Islet of Langerhans (tissue), 1 donor: ENCODE measurements at regions not wholly inside any gene's neighbourhood (a gene's known extent, or its start where the extent isn't known, plus 50 kb on each side); places are given as distances from the start of the nearest gene placed in this dataset.
"Not testable (repeated sequence)": the region's sequence is repeated elsewhere in the genome, so short reads cannot be mapped to it uniquely, and the experiment has no call there.

ENCODE experiments used
- FAIRE-seq: peaks from one replicate; lab custom pipeline; 2011; peaks lifted over from hg19 to GRCh38; lab: Jason Lieb, UNC

DNA sequence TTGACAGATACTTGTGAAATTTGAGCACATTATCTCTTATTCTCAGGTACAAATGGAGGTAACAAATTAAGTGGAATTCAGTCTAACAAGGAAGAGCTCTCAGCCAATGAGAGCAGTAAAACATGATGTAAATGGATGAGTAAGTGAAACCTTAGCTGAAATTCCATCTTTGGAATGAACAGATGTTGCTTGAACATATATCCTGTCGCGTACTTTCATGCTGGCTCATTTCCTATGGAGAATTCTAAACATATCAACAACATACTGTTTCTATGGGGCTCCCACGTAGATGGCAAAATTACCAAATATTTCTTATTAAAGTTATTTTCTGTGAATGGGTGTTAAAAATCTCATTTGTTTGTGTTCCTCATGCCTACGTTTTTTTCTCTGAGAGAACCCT, 256.3 kb upstream of the LINC00305 start:
- no peak for FAIRE-seq

DNA sequence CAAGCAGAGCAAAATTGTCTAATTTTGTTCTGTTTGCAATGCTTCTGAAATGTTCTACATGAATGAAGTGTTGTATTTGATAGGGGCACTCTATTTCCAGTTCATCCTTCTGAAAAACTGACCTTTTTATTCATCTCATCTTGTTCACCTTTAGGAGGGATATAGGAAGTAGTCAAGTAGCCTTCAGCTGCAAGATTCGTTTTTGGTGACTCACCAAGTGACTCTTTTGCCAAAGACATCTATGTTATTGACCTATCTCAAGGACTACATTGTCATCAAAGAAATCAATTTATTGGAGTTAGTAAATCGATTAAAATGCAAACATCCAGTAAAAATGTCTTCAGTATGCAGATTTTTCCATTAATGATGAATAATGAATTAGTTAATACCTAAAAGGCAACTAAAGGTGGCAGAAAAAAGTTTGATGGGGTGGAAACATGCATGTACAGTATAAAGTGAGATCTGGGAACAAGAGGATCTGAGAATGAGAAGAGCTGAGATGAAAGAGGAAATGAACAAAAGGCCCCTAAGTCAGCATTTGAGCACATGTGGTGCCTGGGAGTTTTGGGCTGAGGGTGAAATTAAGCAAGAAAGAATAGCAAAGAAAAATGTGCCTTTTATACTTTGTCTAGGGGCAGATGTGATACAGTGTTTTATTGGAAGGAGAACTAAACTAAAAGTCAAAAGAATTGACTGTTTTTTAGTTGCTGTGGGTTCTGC, 255.1 kb upstream of the LINC00305 start:
- FAIRE-seq, result no peak

DNA sequence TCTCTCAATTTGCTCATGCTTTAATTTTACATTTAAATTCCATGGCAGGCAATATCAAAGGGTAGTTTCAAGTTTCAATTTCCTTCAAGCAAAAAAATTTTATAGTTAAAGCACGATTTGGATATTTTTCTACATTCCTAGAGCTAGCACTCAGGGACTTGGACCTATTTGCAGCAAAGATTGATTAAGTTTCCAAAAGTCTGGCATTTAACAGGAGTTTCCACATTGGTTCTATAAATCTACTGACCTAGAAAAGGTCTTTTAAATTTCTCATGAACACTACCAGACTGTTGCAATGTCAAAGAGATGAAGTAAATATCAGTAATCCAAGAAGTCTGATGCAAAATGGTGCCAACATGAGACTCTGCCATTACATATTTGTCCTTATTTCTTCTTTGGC, 253.7 kb upstream of the LINC00305 start:
- FAIRE-seq, result no peak

DNA sequence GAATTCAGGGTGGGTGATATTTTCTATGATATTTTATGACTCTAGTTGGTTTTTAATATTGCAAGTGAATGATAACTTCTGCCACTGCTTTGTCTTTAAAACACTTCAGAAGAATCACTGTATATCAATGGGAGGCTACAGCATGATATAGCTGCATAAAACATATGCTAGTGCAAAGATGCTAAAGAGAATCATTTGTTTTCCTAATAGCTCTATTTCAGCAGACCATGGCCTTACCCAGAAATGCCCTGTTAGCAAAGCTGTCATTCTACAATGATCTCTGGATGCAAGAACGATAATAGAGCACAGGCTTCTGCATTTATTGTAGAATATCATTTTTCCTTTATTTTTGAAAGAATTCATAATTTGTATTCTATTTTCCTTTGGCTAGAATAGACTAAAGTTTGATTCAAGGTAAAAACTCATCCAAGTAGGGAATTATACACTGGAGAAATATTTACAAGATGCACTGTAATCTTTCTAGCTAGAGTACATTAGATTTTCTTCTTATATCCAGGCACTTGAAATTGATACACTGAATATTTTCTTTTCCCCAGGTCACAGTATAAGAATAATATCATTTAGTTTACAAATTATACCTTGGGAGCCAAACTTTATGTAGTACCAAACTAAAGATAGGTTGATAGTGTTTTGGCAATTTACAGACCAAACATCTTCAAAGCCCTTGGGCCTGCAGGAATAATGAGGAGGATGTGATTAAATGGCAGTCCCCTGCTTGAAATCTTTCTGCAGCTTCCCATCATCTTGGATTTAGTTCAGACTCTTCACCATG, 252.6 kb upstream of the LINC00305 start:
- FAIRE-seq, result no peak

- FAIRE-seq, result no peak
These were observed 250.7 kb upstream of the LINC00305 start for GRCh38 chr18:64399566-64399965.

DNA sequence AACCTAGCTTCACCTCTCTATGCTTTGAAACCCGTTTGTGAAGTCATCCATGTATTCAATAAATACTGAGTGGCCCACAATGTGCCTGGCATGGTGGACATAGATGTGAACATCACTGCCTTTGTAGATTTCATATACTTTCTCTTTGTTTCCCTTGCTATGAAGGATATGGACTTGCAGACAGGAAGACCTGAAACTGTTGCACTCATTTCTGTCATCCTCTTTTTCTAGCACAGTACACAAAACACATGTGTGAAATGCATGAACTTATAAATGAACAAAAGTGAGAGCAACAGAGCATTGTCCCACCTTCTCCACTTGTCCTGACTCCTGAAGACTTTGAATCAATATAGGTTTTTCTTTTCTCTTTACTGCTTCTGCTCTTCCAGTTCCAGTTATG, 249.4 kb upstream of the LINC00305 start:
- FAIRE-seq, result no peak

- FAIRE-seq, result no peak
These were observed 243.3 kb upstream of the LINC00305 start for GRCh38 chr18:64392202-64392601.

GRCh38 chr18:64384101-64384500, 235.2 kb upstream of the LINC00305 start:
- no peak for FAIRE-seq

- FAIRE-seq, result no peak
These were observed 231.2 kb upstream of the LINC00305 start for GRCh38 chr18:64380117-64380516.

- no peak for FAIRE-seq
These were observed 230.8 kb upstream of the LINC00305 start for GRCh38 chr18:64379662-64380061.

- no peak for FAIRE-seq
These were observed 228.6 kb upstream of the LINC00305 start for GRCh38 chr18:64377446-64377845.

- no peak for FAIRE-seq
These were observed 224.0 kb upstream of the LINC00305 start for GRCh38 chr18:64372850-64373249.

DNA sequence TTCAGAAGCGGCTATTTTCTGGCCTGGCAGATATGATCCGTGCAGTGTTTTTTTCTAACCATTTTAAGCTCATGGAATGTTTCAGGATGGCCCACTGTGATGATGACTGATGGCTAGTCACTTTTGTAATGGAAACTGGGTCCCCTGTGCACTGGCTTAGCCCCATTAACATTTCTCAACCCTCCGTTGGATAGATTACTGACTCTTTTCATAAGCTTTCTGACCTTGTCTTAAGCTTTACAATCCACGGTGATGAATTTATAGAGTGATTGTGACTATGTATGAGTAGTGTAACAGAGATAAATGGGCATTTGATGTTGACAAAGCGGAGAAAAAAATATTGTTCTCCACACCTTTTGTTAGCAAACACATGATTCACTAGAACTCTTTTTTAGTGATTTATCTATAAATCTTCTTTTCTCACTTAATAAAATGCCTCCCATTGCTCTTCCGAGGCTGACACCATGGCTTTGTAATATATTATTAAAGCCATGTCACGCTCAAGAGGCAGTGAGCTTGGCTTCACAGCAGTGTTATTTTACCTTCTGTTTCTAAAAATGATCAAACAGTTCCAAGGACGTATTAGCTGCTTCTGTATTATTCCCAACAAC, 221.0 kb upstream of the LINC00305 start:
- not testable (repeated sequence) for FAIRE-seq

DNA sequence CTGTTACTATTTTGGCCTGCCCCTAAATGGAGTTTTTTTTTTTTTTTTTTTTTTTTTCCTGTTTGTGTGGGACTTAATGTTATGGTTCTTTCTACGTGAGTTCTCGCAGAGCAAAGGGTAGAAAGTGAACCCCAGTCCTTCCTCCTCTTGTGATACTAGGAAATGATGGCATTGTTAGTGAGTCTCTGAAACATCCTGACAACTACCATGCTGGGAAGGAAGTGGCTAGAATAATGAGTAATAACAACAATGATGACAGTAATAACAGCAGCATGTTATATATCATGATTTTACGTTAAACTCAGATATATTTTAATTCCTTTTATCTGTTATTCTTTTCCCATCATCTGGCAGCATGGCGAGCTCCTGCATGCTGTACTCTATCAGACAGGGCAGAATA, 216.2 kb upstream of the LINC00305 start:
- FAIRE-seq, result no peak

DNA sequence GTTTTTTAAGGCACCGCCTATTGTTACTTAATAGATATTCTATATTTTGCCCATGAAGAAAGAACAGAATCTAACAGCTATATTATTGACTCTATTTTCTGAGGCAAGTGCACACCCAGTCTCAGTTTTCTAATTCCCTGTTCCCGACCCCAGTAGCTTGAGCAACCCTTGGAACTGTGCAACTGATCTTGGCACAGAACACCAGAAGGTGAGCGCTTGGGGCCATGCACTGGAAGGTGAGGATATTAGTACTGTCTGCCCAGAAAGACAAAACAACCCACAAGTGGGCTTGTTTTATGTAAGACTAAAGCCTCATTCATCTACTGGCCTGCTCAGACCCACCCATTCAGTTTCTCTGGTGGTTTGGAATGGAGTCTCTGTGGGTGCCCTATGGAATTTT, 188.8 kb upstream of the LINC00305 start:
- no peak for FAIRE-seq

- FAIRE-seq, result no peak
These were observed 188.1 kb upstream of the LINC00305 start for GRCh38 chr18:64337018-64337417.

- no peak for FAIRE-seq
These were observed 185.9 kb upstream of the LINC00305 start for GRCh38 chr18:64334748-64335147.

- FAIRE-seq, result no peak
These were observed 184.7 kb upstream of the LINC00305 start for GRCh38 chr18:64333584-64333983.

DNA sequence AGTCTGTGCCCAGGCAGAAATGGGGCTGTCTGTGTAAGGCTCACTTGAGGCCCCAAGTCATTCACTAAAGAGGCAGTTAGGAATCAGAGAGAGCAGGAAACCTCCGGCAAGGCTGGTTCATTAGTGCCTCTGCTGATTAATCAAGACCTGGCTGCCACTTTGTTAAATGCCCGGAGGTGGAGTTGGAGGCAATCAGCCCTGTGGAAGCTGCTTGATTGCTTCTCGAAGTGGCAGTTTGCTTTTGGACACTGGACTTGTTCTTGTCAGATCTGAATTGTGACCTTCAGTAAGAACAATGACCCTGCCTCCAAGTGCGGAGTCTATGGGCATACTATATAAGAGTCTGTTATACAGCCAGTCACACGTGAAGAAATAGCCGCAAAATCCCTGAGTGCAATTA, 183.9 kb upstream of the LINC00305 start:
- no peak for FAIRE-seq

- no peak for FAIRE-seq
These were observed 182.5 kb upstream of the LINC00305 start for GRCh38 chr18:64331419-64331818.

DNA sequence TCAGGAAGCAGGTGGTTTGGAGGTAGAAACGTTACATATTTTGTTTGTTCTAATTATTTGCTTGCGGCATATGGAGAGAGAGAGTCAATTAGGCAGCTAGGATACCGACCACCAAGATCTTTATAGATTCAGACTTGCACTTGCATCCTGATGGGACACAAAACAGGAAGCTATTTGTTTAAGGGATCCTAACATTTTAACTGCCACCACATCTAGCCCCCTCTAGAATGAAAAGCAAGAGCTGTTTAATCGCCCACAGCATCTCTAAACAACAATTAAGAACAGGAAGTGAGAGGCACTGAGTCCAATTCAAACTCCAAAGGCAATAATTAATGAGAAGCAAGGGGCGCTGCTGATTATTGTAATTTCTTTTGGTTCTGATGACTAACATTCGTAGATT, 182.0 kb upstream of the LINC00305 start:
- no peak for FAIRE-seq

- no peak for FAIRE-seq
These were observed 181.3 kb upstream of the LINC00305 start for GRCh38 chr18:64330161-64330560.

DNA sequence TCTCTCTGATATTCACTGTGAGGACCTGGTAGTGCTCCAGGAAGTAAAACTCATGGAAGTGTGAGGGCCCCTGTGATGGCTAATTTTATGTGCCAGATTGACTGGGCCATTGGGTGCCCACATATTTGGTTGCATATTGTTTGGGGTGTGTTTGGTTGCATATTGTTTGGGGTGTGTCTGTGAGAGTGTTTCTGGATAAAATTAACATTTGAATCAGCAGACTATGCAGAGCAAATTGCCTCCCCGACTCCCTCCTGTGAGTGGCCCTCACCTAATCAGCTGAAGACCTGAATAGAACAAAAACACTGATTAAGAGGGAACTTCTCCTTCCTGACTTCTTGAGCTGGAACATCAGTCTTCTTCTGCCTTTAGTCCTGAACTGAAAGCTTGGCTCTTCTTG, 173.3 kb upstream of the LINC00305 start:
- FAIRE-seq, result no peak
